ENCODE measurements at regions not wholly inside any gene's neighbourhood (a gene's known extent, or its start where the extent isn't known, plus 50 kb on each side); places are given as distances from the start of the nearest gene placed in this dataset.

DNA sequence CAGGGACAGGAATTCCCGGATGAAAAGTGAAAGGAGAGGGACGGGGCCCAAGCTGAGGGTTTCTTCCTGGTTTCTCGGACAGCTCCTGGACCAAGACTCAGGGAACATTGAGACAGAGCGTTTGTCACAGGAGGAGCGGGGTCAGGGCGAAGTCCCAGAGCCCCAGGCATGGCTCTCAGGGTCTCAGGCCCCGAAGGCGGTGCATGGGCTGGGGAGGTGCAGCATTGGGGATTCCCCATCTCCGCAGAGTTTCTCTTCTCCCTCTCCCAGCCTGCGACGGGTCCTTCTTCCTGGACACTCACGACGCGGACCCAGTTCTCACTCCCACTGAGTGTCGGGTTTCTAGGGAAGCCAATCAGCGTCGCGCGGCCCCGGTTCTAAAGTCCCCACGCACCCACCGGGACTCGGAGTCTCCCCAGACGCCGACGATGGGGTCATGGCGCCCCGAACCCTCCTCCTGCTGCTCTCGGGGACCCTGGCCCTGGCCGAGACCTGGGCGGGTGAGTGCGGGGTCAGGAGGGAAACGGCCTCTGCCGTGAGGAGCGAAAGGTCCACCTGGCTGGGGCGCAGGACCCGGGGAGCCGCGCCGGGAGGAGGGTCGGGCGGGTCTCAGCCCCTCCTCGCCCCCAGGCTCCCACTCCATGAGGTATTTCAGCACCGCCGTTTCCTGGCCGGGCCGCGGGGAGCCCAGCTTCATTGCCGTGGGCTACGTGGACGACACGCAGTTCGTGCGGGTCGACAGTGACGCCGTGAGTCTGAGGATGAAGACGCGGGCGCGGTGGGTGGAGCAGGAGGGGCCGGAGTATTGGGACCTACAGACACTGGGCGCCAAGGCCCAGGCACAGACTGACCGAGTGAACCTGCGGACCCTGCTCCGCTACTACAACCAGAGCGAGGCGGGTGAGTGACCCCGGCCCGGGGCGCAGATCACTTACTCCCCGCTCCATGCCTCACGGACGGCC lies 54.6 kb upstream of the POLR1H start:
- TF ChIP-seq POLR2AphosphoS5 (IDR thresholded peaks at IDR 0.05; ENCODE audit: low read depth, low read length): no peak
- TF ChIP-seq POLR2A (IDR thresholded peaks at IDR 0.05; ENCODE audit: low read depth, low read length): no peak
